GM20431 (cell line): ENCODE measurements at regions not wholly inside any gene's neighbourhood (a gene's known extent, or its start where the extent isn't known, plus 50 kb on each side); places are given as distances from the start of the nearest gene placed in this dataset.

Experiments used
- in situ Hi-C: fragments of 300-500 bp; cut with MseI, MboI; formaldehyde crosslinking; loops from one replicate; pipeline ENCODE4 v1.15.0; 2020; ENCODE audit warnings: low sequenced_read_pairs; ENCODE audit not compliant: unreplicated experiment

GRCh38 chr5:156254196-156254595, 72.8 kb upstream of the SGCD start:
- in situ Hi-C loops, result no loop called here

GRCh38 chr5:156256642-156257041, 70.3 kb upstream of the SGCD start:
- in situ Hi-C loops, result no loop called here

DNA sequence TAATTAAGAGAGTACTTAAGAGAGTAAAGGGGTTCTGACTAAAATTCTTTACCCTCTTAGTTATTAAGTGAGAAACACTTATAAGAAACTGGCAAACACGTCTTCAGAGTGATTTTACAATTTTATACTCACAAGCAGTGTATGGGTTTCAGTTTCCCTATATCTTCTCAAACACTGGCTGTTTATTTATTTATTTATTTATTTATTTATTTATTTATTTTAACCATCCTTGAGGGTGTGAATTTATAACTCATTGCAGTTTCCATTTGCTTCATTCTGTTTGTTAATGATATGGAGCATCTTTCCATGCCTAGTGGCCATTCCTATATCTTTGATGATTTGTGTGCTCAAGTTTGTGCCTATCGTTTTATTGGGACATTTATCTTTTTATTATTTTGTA, 68.0 kb upstream of the SGCD start:
- in situ Hi-C loops, result no loop called here

DNA sequence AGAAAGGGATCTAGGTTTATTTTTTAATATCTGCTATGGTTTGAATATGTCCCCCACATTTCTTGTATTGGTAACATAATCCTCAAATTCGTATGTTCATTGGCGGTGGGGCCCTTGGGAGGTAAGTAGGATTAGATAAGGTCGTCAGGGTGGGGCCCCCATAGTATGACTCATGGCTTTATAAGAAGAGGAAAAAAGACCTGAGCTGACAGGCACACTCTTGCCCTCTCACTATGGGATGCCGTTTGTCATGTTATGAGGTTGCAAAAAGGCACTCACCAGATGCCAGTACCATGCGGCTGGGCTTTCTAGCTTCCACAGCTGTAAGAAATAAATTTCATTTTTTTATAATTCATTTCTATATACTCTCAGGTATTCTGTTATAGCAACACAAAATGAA, 67.3 kb upstream of the SGCD start:
- in situ Hi-C loops, result no loop called here

DNA sequence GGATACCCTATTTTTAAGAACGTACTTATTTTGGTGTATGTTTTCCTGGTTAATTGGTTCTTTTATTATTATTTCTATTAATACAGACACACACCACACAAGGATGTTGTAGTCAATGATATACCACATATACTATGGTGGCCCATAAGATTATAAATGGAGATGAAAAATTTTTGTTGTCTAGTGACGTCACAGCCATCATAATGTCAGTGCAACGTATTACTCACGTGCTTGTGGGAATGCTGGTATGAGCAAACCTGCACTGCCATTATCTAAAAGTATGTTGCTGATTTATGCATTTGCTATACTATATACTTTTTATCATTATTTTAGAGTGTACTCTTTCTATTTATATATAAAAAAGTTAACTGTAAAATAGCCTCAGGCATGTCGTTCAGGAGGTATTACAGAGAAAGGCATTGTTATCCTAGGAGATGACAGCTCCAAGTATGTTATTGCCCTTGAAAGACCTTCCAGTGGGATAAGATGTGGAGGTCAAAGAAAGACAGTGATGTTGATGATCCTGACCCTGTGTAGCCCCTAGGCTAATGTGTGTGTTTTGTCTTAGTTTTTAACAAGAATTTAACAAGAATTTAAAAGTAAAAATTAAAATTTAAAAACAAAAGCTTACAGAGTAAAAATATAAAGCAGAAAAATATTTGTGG, 65.6 kb upstream of the SGCD start:
- in situ Hi-C loops, result no loop called here

- in situ Hi-C loops, result no loop called here
Measured at GRCh38 chr5:156271569-156271968, 55.4 kb upstream of the SGCD start.

- in situ Hi-C loops, result no loop called here
Measured at GRCh38 chr5:156272139-156272538, 54.8 kb upstream of the SGCD start.

DNA sequence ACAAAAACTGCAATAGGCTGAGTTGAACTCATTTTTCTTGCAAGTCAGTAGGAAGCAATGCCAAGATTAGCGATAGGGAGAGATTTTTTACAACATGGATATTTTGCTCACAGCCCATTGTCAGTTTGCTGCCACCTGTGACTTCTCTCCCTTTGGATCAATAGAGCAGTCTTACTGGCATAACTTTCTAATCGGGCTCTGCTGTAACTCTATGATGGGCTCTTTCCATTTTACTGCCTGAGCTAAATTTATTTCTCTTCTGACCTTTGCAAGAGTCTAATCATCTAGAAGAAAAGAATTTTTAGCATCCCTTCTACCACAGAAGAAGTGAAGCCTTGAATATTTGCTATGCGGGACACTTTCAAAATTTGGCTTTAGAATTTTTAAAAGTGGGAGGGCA, 53.6 kb upstream of the SGCD start:
- in situ Hi-C loops, result no loop called here

GRCh38 chr5:156274453-156274852, 52.5 kb upstream of the SGCD start:
- in situ Hi-C loops, result no loop called here
